IPS DF 19.7 (cell line): ENCODE measurements at regions not wholly inside any gene's neighbourhood (a gene's known extent, or its start where the extent isn't known, plus 50 kb on each side); places are given as distances from the start of the nearest gene placed in this dataset.

Source experiments
- DNase-seq: peaks from one replicate; pipeline ENCODE4 v3.0.0-alpha.2; 2013; ENCODE audit warnings: low read depth, low spot score

DNA sequence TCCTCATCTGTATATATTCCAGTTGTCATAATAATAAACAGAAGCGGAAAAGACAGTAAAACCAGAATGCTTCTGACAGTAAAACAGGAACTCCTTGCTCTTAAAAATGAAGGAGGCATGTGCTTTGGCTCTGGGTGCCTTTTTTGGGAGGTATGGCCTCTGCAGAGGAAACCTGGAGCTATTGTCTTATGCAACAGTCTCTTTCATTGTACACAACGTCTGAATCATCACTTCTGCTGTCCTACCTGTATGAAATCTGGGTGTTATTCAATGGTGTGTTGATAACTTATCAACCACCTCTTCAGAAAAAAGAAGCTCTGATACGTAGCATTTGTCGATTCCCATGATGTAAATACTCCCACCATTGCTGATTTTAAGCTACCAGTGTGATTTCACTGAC lies 64.8 kb downstream of the CDCA7 start:
- DNase-seq, result no peak

DNA sequence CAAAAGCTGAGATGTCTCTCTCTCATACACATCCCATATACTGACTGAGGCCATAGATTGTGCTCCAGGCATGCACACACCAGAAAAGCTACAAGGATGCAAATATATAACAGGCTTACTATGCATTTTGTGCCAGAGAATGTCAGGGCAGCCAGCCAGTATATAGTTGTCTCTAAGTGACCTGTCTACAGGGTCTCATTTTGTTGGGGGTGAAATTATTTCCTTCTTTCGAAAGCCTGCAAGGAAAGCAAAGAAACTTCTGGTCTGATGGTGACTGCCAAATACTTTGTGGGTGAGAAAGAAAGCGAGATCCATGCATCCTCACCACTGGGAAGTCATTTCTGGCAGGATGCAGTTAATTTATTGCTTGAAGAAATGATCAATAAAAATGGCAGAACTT lies 70.2 kb downstream of the CDCA7 start:
- DNase-seq, result no peak

DNA sequence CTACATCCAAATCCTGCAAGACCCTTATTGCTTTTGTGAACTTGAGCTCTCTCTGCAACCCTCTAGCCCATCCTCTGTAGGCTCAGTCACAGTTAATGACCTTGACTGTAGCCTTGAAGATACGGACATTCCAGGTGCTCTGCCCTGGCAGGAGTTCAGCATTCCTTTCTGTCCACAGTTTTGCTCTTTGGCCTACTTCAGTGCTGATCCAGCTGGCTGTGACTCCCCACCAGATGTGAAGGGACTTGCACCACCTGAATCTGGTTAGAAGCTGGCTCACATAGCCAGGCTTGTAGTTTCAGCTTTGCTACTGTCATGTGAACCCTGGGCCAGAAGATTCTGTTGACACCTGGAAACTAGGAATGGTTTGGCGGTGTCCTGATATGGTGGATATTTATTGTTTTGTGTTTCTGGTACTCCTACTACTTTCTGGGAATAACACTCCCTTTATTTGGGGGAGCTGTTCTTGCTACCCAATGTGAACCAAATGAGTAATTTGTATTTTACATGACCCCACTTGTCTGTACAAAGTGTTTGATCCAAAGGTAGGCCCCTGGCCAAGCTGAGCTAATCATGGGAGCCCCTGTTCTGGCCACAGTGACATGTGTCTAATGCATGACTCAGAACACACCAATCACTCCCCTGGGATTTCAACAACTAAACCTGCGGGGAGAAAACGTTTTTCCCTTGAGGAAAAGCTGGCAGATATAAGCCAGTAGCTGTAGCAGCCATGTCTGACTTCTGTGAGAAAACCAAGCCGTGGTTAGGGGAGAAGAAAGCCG lies 73.4 kb downstream of the CDCA7 start:
- DNase-seq, result no peak

DNA sequence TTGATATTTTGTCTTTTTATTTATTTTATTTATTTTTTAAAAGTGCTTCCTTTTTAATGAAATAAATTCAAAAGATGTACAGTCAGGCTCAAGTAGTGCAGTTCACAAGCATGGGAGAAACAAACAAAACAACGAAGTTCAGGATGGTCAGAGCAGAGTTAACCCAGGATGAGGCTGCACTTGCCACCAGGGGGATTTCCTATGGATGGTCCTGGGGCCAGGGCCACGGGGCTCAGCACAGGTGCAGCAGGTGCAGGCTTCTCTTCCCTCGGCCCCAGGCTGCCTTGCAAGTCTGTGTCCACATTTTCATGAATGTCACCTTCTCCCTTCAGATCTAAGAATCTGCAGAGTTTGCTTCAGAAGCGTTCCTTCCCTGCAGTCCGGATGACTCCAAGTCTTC lies 76.5 kb downstream of the CDCA7 start:
- DNase-seq, result no peak

DNA sequence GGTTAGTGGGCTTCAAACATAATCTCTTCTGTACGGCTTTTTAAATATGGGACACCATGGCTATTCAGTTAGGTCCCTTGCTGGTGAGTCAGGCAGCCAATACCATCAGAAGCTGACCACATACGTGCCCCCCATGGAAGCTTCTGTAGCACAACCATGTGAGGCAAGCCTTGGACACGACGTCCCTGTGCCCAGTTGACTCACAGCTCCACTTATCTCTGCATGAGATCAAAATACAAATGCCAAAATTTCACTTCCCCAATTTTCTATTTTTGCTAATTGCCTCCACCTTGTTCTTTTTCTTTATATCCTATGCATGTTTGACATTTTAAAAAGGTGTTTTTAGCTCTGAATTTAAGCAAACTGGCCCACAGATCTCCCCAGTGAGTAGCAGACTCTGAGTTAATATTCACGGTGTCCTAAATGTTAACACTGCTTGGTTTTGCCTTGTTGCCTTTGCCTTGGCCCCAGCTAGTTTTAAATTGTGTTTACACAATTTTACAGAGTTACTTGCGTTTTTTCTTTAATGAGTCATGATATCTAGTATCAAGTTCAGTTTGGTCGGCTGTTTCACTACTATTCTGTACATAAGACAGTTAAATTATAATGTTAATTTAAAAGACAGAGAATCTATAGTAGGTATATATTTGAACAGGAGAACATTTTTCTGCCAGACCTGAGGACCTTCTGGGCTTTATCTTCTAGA lies 77.5 kb downstream of the CDCA7 start:
- no peak for DNase-seq

DNA sequence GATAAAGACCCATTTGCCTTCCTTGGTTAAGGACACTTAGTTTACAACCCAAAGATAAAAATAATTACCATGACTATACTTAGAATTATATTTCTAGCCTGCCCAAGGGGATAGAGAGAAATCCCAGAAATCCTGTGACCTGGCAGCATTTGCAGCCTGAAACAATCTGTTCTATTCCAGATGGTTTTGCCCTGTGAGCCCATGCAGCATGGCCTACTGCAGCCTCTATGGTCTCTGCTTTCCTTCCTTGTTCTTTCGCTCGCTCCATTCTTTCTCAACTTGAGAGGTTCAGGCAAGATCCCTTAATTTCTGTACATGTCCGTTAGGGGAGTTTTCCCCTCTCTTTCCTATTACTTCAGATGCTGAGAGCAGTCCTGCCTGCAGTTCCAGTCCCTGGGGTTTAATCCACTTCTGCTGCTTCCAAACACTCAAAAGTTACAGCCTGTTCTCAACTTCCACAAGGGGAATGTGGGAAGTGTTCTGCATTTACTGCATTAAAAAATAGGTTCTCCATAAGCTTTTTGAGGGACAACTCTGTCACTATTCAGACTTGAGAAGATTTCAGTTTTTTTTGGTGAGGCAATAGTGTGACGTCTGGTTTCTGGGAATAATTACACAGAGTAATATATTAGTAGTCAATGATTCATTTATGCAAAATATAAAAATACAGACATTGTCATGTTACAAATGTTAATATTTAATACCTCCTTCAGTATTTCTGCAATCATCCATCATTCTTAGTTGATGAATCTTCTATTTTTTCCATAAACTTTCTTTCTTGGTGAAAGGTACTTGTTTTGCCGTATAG lies 80.3 kb downstream of the CDCA7 start:
- no peak for DNase-seq

DNA sequence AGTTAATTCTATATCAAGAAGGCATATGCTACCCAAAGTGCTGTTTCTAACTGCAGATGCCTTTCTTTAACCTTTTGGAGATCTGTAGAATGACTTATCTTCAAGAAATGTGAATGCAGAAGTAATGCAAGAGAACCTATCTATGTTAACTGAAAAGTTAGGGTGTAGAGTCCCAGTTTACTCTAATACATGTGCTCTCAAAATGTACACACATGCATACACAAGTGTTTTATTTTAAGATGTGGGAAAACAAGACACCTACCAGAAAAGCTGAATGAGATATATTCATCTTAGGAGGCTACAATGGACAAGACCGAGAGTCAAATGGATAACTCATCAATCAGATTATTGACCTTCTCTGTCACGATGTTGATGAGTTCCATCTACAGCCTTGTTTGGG lies 80.9 kb downstream of the CDCA7 start:
- DNase-seq, result no peak

DNA sequence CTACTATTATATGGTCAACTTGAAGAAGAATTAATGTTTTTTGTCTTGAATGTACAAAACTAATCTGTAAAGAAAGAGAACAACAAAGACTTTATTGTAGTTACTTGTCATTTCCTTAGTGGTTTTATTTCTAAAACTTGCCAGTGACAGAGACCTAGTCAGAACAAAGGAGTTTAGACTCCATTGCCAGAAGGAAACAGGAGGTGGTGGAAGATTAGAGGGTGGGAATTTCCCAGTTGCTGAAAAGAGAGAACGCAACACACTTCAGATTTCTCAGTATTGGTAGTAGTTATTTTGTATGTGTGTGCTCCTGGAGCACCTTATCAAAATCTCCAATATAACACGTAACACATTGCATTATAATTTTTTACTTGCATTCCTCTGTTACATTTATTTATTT lies 81.4 kb downstream of the CDCA7 start:
- no peak for DNase-seq

DNA sequence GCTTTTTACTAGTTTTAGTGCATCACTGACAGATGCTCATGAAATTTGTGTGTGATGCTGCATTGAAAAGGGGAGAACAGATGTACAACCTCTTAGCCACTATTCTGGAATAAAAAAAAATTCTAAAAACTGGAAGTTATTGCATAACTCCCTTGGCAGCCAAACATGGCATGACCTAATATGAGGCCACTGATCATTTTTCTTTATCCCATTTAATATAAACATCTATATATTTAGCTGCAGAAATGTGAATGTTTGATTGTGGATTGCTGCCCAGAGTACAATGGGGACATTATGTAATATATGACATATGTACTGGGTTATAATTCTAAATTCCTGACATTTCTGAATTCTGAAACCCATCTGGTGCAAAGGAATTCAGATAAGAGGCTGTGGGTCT lies 86.5 kb downstream of the CDCA7 start:
- DNase-seq, result no peak

DNA sequence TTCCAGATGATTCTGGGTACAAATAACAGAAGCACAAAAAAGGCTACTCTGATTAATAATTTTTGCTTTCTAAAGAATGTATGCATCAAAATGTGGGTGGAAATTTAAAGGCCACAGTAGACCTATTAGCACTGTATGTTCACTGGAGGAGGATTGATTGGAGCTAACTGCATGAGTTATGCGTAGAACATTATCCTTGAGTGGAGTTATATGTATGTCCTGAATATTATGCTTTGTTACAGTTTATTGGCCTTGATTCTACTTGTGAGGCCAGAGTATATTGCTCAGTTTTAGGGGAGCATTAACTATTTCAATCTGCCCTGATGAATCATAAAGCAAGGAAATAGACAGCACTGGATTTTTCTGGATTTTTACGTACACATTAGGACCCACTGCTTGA lies 87.9 kb downstream of the CDCA7 start:
- no peak for DNase-seq

DNA sequence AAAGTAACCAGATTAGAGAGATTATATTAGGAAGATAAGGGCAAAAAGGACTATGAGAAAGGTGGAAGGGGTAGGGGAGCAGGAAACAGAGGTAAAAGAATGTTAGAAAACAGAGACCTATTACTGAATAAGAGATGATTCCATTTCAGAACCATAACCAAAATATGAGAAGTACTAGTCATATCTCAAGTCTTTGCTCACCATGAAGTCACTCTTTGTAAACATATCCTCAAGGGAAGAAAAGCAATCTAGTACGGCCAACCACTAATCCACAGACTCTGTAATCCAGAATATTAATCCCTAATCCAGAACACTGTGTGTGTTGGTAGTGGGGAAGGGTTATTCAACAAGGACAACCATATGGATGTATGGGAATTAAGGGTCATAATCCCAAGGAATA lies 92.0 kb downstream of the CDCA7 start:
- no peak for DNase-seq

DNA sequence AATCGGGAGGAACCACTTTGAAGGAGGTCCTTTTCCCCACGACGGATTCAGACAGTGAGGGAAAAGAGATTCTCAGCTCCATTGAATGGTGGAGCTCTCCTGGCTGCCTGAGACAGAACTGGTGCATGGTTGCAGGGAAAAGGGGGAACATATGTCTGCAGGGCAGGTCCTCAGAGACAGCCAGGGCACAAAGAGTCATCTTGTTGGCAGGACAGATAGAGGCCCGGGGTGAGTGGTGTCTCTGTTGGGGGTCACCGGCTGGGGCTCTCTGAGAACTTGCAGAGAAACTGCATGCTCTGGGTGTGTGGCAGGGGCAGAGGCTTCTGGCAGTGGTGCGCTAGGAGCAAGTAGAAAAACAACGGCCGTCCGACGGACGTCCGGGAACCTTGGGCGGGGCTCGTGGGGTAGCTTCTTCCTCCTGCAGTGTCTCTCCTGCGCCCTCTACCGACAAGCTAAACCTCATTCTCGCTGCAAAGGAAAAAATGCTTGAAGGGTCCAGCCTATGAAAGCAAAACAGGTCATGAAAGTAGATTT lies 94.3 kb downstream of the CDCA7 start:
- DNase-seq, result peak; percentile 74

DNA sequence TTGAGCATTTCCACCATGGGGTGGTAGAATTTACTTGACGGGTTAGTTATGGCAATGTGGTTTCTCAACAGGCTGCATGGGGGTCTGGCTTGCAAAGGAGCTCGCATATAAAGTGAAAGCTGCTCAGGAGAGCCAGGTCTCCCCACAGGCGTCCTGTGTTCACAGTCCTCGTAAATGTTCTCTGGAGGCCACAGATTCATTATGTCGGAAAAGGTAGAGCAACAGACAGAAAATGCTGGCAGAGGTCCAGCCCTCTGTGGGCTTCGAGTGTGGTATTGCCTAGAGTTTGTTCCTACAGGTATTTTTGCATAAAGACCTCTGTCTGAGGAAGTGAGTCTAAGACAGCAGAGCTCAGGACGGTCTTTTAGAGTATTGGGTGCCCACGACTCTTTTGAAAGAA lies 96.4 kb downstream of the CDCA7 start:
- no peak for DNase-seq

DNA sequence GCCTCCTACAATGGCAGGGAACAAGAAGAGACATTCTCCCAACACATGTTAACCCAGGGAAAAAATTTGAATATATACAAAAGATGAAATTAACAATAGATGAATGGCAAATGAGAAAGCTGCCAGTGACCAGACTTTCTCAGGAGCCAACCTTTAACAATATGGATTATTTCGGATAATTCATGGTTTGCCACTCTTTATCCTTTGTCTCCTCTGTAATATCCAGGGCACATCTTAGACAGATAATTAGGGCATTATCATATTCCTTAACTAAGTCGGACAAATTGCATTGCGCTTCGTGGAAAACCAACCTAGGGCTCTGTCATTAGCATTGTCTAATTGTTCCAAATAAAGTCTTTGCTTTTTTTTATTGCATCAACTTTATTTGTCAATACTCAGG lies 97.3 kb downstream of the CDCA7 start:
- DNase-seq, result no peak

DNA sequence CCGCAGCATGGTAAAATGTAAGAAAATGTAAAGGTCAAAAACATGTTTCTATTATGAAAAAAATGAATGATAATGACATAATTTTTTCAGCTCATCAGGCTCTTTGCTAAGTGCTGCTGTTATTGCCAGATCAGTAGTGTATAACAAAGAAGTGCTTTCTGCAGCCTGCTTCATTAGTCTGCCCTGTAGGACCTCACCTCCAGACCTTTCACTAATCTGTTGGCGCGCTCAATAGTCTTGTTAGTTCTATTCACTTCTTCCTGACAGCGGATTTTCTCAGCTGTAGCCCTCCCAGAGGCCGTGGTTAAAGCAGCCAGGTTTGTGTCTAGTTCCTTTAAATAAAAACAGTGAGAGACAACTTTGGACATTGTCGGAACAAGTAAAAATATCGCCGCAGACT lies 97.7 kb downstream of the CDCA7 start:
- no peak for DNase-seq

DNA sequence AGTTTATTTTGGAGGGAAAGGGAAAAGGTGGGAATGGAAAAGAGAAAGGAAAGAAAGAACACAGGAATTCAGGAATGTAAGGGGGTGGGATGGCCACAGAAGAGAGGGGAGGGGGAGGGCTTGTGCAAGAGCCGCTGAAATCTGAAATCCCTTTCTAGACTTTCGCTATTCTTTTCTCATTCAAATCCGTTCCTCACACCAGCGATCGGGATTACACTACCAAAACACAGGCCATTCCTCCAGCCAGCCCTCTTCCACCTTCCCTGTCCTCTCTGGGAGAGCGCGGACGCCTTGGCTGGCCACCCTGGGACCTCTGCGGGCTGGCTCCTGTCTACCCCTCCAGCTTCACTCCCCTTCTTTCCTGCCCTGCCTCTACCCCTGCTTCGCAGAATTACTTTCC lies 102.3 kb downstream of the CDCA7 start:
- DNase-seq, result peak; percentile 25

DNA sequence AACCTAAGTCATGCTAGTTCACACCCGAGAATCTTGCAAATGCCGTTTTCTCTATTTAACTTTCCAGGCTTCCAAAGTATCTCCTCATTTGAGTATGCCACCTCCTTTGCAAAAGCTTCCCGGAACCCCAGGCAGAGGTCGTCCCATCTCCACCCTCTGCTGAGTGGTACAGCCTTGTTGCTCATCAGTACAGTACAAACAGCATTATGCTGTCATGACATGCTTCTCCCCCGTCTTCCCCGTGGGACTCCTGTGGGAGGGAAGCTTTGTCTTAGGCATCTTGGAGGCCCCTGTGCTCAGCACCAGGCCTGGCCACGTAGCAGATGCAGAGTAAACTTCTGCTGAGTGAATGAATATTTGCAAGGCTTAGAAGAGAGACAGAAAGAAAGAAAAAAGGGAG lies 102.7 kb downstream of the CDCA7 start:
- no peak for DNase-seq

DNA sequence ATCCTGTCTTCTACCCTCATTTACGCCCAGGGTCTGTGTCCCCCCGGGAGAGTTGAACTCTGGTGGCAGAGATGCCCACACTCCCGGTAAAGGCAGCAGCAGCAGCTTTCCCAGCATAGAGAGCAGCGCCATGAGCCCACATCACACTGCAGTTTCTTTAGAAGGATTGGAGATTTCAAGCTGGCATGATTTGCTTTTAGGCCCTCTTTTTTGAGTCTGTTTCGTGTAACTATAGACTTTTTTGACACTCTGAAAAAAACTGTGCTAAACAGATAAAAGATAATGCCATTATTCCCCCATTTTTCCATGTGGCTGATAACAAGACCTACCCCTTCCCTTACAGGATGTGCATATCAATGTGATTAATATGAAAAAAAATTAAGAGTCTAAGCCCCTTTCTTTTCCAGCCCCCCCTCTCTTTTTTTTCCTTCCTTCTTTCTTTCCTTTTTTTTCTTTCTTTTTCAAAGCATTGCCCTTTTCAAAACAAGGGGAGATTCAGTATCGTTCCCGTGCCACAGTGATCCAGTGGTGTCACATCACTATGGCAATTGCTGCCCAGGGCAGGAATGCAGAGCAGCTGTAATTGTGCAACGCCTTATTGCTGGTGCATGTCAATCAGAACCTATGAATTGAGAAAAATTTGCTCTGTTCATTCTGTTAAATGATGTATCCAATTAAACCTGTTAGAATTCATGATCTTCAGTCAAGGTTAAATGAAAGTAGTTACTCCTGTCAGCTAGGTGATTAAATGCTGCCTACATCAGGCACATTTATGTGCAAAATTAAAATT lies 104.5 kb downstream of the CDCA7 start:
- DNase-seq, result no peak

DNA sequence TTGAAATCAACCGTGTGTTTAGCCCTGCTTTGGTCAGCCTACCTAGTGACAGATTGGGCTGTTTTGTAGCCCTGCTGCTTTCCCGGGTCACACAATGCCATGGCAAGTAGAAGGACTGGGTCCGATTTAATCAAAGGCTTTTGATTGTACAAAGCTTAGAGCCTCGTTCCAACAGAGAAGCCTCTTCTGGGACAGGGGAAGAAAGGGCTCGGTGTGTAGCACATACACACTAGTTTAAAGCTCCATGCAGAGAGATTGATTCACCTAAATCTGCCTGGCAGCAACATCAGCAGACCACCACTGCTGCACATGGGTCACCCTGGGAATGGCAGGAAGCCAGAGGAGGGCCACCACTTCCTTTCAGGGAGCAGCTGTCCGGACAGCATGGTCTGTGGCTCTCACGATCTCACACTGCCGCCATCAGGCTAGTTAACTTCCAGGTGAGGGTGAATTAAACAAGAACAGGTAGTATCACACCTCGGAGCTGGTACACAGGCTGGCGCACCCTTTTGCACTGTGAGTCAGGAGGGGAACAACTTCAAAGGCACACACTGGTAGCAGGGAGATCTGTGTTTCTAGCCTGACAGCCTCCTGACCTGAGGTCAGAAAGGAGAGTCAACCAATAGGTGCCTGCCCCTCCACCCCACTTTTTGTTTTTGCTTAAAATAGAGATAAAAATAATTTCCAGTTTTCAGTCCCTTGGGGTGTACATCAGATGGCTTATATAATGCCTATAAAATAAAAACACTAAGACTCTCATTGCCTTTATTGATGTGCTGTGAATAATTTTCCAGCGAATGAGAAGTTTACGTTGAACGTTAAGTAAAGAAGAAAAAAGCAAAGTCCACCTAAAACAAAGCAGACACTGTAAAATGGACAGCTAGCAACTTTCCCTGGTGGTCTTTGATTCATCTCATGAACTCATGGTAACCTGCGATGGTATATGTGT lies 108.5 kb downstream of the CDCA7 start:
- DNase-seq, result no peak

DNA sequence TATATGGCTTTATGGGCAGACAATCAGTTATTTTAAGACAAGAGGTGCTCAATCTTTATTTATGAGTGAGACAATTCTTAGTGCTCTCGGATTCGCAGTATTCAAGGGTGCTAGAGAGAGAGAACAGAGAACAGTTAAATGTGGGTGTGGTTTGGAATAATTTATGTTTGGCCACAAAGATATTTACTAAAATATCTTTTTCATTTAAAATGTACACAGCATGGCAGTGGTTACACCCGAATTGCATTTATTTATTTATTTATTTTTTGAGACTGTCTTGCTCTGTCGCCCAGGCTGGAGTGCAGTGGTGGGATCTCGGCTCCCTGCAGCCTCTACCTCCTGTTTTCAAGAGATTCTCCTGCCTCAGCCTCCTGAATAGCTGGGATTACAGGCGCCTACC lies 109.2 kb downstream of the CDCA7 start:
- no peak for DNase-seq
